ENCODE measurements at regions not wholly inside any gene's neighbourhood (a gene's known extent, or its start where the extent isn't known, plus 50 kb on each side); places are given as distances from the start of the nearest gene placed in this dataset.

DNA sequence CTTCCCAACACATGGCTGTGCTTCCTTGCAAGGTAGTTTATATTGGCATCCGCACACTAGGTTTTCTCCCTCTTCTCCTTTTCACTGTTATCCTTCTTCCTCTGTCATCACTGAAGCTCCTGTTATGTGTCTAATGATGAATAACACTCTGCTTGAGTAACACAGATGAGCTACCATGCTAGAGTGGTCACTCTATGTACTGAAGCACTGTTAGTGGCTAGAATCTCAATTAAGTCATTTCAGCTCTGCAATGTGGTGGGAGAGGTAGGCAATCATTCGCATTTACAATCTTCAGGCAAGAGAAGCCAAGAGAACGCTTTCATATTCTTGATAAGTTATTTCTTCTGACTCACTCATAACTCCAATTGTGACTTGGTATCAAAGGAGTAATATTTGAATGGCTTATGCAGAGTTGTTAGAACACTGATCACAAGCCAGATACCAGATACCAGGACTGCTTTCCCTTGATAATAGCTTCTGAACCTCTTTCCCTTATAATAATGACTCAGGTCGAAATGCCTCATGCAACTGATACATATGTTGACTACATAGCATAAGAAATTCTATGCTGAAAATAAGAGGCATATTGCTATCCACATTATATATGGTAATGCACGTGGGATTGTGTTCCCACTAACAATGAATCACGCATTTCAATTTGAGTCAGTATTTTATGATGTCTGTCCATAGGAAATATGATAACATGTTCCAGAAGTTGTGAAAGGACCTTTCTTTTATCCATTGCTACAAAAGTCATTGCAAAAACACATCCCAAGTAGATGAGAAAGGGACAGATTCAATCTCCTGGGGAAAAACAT, 158.0 kb upstream of the HS3ST3A1 start:
- TF ChIP-seq POLR2AphosphoS5 (IDR thresholded peaks at IDR 0.05; ENCODE audit: low read depth, low read length) (no peak), SPI1 (IDR thresholded peaks at IDR 0.05; ENCODE audit: low read depth, low read length) (no peak), POLR2A (IDR thresholded peaks at IDR 0.05; ENCODE audit: low read depth, low read length) (no peak), POU2F2 (IDR thresholded peaks at IDR 0.05; ENCODE audit: low read depth, low read length) (no peak)
